Kidney epithelial cell (primary cell): ENCODE measurements at regions not wholly inside any gene's neighbourhood (a gene's known extent, or its start where the extent isn't known, plus 50 kb on each side); places are given as distances from the start of the nearest gene placed in this dataset.
"Not testable (repeated sequence)": the region's sequence is repeated elsewhere in the genome, so short reads cannot be mapped to it uniquely, and the experiment has no call there.

Source experiments
- DNase-seq: peaks from one replicate; pipeline ENCODE4 v3.0.0-alpha.2; 2010; ENCODE audit warnings: low read depth
- H3K27me3 ChIP-seq: 2 replicates; pipeline ENCODE4 v1.6.0; 2011; ENCODE audit warnings: low read length; ENCODE audit not compliant: control insufficient read depth, insufficient read depth
- H3K36me3 ChIP-seq: 2 replicates; pipeline ENCODE4 v1.5.1; 2011; ENCODE audit warnings: low read length; ENCODE audit not compliant: control insufficient read depth, insufficient read depth
- H3K4me3 ChIP-seq: 2 replicates; pipeline ENCODE4 v1.5.1; 2011; ENCODE audit warnings: low read depth, mild to moderate bottlenecking, control low read depth, low read length
- TF ChIP-seq, protein P1 (sequence below): IDR thresholded peaks from 2 replicates; pipeline ENCODE4 v1.5.1; 2011; ENCODE audit warnings: mild to moderate bottlenecking, moderate library complexity, low read length, control low read depth, inconsistent platforms; ENCODE audit not compliant: insufficient read depth, poor library complexity, severe bottlenecking

- TF ChIP-seq, protein P1, sequence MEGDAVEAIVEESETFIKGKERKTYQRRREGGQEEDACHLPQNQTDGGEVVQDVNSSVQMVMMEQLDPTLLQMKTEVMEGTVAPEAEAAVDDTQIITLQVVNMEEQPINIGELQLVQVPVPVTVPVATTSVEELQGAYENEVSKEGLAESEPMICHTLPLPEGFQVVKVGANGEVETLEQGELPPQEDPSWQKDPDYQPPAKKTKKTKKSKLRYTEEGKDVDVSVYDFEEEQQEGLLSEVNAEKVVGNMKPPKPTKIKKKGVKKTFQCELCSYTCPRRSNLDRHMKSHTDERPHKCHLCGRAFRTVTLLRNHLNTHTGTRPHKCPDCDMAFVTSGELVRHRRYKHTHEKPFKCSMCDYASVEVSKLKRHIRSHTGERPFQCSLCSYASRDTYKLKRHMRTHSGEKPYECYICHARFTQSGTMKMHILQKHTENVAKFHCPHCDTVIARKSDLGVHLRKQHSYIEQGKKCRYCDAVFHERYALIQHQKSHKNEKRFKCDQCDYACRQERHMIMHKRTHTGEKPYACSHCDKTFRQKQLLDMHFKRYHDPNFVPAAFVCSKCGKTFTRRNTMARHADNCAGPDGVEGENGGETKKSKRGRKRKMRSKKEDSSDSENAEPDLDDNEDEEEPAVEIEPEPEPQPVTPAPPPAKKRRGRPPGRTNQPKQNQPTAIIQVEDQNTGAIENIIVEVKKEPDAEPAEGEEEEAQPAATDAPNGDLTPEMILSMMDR, result no peak
- no peaks in the 10 kb centered on the region for H3K36me3 ChIP-seq
- no peak for DNase-seq
- H3K4me3 ChIP-seq, result no peak overlapping the region
- H3K27me3 ChIP-seq, result no peaks in the 10 kb centered on the region
Observed at GRCh38 chr16:64693946-64694345, 427.9 kb downstream of the CDH11 start.

DNA sequence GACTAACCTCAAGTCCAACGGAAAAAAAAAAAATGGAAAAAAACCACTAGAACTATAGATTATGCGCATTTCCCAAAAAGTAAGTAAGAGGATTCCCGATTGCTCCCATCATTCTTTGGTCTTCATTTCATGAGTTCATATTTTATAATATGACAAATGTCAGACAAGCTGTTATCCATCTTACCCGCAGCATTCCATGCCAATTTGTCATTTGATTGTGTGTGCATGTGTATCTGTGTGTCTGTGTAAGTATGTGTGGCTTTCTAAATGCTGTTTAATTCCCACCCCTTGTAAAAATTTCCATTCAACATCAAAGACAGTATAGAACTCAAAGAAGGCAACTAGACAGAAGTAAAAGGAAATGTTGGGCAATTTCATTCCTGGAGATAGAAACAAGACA lies 434.1 kb downstream of the CDH11 start:
- Histone ChIP-seq H3K27me3 (no peaks in the 10 kb centered on the region), H3K36me3 (no peaks in the 10 kb centered on the region), H3K4me3 (no peak overlapping the region)
- DNase-seq, result no peak
- TF ChIP-seq, protein P1, result no peak

DNA sequence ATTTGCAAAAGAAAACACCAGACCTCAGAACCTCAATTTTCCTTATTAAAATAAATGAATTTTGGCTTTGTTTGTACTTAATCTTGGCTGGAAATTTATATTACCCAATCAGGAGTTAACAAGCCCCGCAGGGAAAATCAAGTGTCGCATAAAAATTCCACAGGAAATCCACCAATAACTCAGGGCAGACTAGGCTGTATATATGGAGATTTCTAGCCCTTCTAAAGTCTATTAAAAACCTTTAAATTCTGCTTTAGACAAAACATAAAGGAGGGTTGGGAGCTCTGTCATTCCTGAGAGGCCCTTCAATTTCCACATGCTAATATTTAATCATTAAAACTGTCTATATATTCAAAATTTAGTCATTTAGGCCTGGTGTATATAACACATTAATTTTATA lies 434.7 kb downstream of the CDH11 start:
- Histone ChIP-seq H3K36me3 (no peaks in the 10 kb centered on the region), H3K27me3 (no peaks in the 10 kb centered on the region), H3K4me3 (no peak overlapping the region)
- DNase-seq, result no peak
- TF ChIP-seq, protein P1, result no peak

DNA sequence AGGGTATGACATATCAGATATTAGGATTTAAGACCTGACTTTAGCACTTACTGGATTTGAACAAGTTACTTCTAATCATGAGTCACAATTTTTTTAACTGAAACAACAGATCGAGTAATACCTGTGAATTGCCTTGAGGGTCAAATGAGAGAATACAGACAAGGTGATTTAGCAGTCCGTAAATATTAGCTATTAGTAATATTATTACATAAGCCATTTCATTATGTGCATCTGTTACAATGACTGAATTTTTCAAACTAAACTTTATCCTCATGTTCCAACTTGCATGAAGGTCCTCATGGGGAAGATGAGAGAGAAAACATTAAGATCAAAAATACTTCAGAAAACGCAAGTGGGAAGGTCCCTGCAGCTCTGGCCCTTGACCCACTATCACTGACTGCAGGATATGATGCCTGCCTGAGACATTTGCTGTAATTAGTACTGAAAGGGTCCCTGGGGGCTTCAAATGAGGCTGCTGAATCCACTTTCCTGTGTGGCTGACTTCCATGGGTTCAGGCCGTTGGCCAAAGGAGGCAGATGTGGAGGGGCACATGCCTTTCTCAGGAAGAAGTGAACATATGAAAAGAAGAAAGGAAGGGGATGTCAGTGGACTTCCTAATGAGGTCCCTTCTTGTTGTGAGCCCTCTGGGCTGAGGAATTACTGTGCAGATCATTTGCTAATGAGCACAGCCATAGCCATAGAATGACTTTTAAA lies 441.7 kb downstream of the CDH11 start:
- DNase-seq, result no peak
- H3K36me3 ChIP-seq, result no peaks in the 10 kb centered on the region
- H3K27me3 ChIP-seq, result no peaks in the 10 kb centered on the region
- H3K4me3 ChIP-seq, result no peak overlapping the region
- TF ChIP-seq, protein P1, result no peak

DNA sequence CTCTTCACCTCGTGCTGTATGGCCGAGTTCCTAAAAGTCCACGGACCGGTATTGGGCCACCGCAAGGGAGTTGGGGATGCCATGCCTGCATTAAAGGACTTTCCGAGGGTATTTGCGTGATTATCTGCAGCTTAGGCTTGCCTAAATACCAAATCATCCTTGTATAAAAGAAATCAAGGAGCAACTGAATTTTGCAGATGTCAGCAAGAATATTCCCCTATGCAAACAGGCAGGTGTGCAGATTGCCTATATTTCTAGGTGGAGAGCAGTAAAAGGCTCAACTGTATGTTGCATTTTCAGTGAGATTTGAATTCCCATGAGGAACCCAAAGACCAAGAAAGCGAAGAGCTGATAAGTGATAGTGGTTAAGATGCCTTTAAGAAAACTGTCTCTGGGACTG lies 452.3 kb downstream of the CDH11 start:
- TF ChIP-seq, protein P1, result no peak
- no peak for DNase-seq
- H3K36me3 ChIP-seq, result no peaks in the 10 kb centered on the region
- H3K27me3 ChIP-seq, result no peaks in the 10 kb centered on the region
- no peak overlapping the region for H3K4me3 ChIP-seq

DNA sequence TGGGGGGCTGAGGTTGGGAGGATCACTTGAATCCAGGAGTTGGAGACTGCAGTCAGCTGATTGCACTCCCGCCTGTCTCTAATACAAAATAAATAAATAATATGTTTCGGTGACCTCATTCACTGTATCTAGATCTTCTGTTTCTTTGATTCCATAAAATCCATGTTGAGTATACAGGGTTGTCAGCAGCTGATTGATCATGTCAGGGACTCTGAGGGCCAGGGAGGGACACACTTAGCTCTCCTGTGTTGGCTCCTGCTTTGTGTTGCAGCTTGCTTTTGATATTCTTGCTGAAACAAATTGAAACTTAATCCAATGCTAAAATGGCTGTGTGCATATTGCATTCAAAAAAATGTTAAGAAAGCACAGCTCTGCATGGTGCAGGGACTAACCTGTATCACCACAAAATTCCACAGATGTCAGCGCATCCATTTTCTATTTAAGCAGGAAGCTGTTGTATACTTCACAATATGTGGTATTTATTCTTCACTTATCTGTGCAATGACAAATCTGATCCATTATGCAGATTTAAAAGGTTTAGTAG lies 454.5 kb downstream of the CDH11 start:
- TF ChIP-seq, protein P1, result no peak
- H3K4me3 ChIP-seq, result no peak overlapping the region
- no peaks in the 10 kb centered on the region for H3K27me3 ChIP-seq
- no peaks in the 10 kb centered on the region for H3K36me3 ChIP-seq
- no peak for DNase-seq

DNA sequence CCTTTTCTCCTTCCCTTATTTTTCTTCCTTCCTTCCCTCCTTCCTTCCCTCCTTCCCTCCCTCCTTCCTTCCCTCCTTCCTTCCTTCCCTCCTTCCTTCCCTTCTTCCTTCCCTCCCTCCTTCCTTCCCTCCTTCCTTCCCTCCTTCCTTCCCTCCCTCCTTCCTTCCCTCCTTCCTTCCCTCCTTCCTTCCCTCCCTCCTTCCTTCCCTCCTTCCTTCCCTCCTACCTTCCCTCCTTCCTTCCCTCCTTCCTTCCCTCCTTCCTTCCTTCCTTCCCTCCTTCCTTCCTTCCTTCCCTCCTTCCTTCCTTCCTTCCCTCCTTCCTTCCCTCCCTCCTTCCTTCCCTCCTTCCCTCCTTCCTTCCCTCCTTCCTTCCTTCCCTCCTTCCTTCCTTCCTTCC lies 459.6 kb downstream of the CDH11 start:
- not testable (repeated sequence) for DNase-seq, H3K27me3 ChIP-seq, H3K36me3 ChIP-seq, H3K4me3 ChIP-seq
